ACC112 (cell line): ENCODE measurements at regions not wholly inside any gene's neighbourhood (a gene's known extent, or its start where the extent isn't known, plus 50 kb on each side); places are given as distances from the start of the nearest gene placed in this dataset.
A peak's percentile ranks its signal among the peaks of the same experiment; 100 is the strongest.

Source experiments
- H2AFZ ChIP-seq: fragments of 200-600 bp; sonication (generic); one replicate; pipeline ENCODE4 v1.6.0; 2017; ENCODE audit warnings: antibody characterized with exemption, low read length; ENCODE audit not compliant: unreplicated experiment
- H3K27ac ChIP-seq: fragments of 200-600 bp; sonication (generic); 2 replicates; pipeline ENCODE4 v1.5.1; 2014; ENCODE audit warnings: low read depth, mild to moderate bottlenecking, antibody characterized with exemption, low read length, moderate library complexity
- H3K27me3 ChIP-seq: fragments of 200-600 bp; sonication (generic); 2 replicates; pipeline ENCODE4 v1.6.1; 2014; ENCODE audit warnings: mild to moderate bottlenecking, antibody characterized with exemption, low read length, moderate library complexity, mixed read lengths; ENCODE audit not compliant: insufficient read depth
- H3K36me3 ChIP-seq: fragments of 200-600 bp; sonication (generic); 2 replicates; pipeline ENCODE4 v1.6.1; 2016; ENCODE audit warnings: mild to moderate bottlenecking, antibody characterized with exemption, low read length, moderate library complexity, mixed read lengths; ENCODE audit not compliant: insufficient read depth
- H3K4me1 ChIP-seq: fragments of 200-600 bp; sonication (generic); one replicate; pipeline ENCODE4 v1.6.1; 2016; ENCODE audit warnings: low read length, mixed read lengths; ENCODE audit not compliant: insufficient read depth, unreplicated experiment, control insufficient read depth
- H3K4me3 ChIP-seq: fragments of 200-600 bp; sonication (generic); 2 replicates; pipeline ENCODE4 v1.5.1; 2014; ENCODE audit warnings: mild to moderate bottlenecking, low read depth, low read length
- H3K79me2 ChIP-seq: fragments of 200-600 bp; sonication (generic); one replicate; pipeline ENCODE4 v1.6.0; 2016; ENCODE audit warnings: low read length; ENCODE audit not compliant: control insufficient read depth, unreplicated experiment, insufficient read depth

GRCh38 chr4:31053451-31053850 lies 333.3 kb downstream of the PCDH7 start:
- Histone ChIP-seq H3K4me1 (no peaks in the 10 kb centered on the region), H3K36me3 (no peaks in the 10 kb centered on the region), H3K79me2 (no peaks in the 10 kb centered on the region), H3K27ac (no peak overlapping the region), H2AFZ (no peak overlapping the region), H3K27me3 (no peaks in the 10 kb centered on the region), H3K4me3 (no peak overlapping the region)

- no peaks in the 10 kb centered on the region for H3K36me3 ChIP-seq
- H3K27ac ChIP-seq, result no peak overlapping the region
- H2AFZ ChIP-seq, result no peak overlapping the region
- no peak overlapping the region for H3K4me3 ChIP-seq
- no peaks in the 10 kb centered on the region for H3K27me3 ChIP-seq
- no peaks in the 10 kb centered on the region for H3K79me2 ChIP-seq
- peaks cover 5% of the 10 kb centered on the region for H3K4me1 ChIP-seq
Measured at GRCh38 chr4:31054295-31054694, 334.1 kb downstream of the PCDH7 start.

GRCh38 chr4:31058656-31059055 lies 338.5 kb downstream of the PCDH7 start:
- H2AFZ ChIP-seq, result no peak overlapping the region
- no peaks in the 10 kb centered on the region for H3K36me3 ChIP-seq
- H3K4me3 ChIP-seq, result no peak overlapping the region
- H3K4me1 ChIP-seq, result peaks cover 22% of the 10 kb centered on the region
- no peaks in the 10 kb centered on the region for H3K27me3 ChIP-seq
- no peaks in the 10 kb centered on the region for H3K79me2 ChIP-seq
- H3K27ac ChIP-seq, result no peak overlapping the region

- no peaks in the 10 kb centered on the region for H3K36me3 ChIP-seq
- H3K27ac ChIP-seq, result peak overlapping the region; percentile 41; the same call in 1 of the 2 replicates
- peaks cover 22% of the 10 kb centered on the region for H3K4me1 ChIP-seq
- no peak overlapping the region for H3K4me3 ChIP-seq
- H2AFZ ChIP-seq, result peak overlapping the region; percentile 6
- H3K79me2 ChIP-seq, result no peaks in the 10 kb centered on the region
- H3K27me3 ChIP-seq, result no peaks in the 10 kb centered on the region
Measured at GRCh38 chr4:31059753-31060522, 339.8 kb downstream of the PCDH7 start.

DNA sequence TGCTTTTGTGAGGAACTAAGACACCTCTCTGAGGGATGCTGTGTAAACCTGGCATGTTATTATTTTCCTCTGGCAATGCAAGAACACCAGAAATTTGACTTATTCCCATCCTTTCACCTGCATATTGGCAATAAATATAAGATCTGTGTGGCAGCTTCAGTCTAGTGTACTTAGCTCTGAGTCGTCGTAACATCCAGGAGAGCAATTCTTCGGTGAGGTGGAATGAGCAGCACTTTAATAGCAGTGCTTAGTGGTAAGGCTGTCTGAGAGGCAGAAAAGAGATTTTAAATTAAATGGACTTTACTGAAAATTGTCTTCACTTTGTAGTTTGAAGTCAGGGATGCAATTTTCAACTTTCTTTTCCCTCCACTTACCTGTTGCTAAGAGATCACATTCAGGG lies 344.9 kb downstream of the PCDH7 start:
- Histone ChIP-seq H3K27me3 (no peaks in the 10 kb centered on the region), H3K4me3 (no peak overlapping the region), H3K79me2 (no peaks in the 10 kb centered on the region), H3K27ac (no peak overlapping the region), H2AFZ (no peak overlapping the region), H3K4me1 (peaks cover 11% of the 10 kb centered on the region), H3K36me3 (no peaks in the 10 kb centered on the region)

GRCh38 chr4:31068257-31069075 lies 348.3 kb downstream of the PCDH7 start:
- no peaks in the 10 kb centered on the region for H3K4me1 ChIP-seq
- H3K27me3 ChIP-seq, result no peaks in the 10 kb centered on the region
- no peak overlapping the region for H3K4me3 ChIP-seq
- no peak overlapping the region for H2AFZ ChIP-seq
- H3K79me2 ChIP-seq, result no peaks in the 10 kb centered on the region
- H3K36me3 ChIP-seq, result no peaks in the 10 kb centered on the region
- H3K27ac ChIP-seq, result no peak overlapping the region

DNA sequence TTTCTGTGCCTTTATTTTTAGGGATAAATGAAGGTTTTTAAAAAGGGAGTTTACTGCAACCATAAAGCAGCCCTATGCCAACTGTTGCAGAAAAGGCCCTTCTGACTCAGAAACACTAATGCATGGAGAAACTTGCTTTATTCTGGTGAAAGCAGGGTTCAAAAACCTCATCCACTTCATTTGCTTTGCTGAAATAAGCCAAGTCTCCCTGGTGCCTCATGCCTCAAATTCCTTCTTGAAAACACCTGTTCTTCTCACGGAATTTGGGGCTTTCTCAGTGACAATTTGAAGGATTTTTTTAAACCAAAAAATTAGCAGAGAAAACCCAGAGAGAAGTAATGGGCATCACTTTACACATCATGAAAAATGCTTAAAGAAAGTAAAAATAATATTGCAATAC lies 349.0 kb downstream of the PCDH7 start:
- H3K79me2 ChIP-seq, result no peaks in the 10 kb centered on the region
- H3K4me1 ChIP-seq, result no peaks in the 10 kb centered on the region
- H2AFZ ChIP-seq, result no peak overlapping the region

GRCh38 chr4:31071508-31072486 lies 351.6 kb downstream of the PCDH7 start:
- Histone ChIP-seq H2AFZ (no peak overlapping the region), H3K79me2 (no peaks in the 10 kb centered on the region), H3K27ac (no peak overlapping the region), H3K36me3 (no peaks in the 10 kb centered on the region), H3K4me1 (no peaks in the 10 kb centered on the region), H3K4me3 (no peak overlapping the region), H3K27me3 (no peaks in the 10 kb centered on the region)

More for the DNA sequence above, 349.0 kb downstream of the PCDH7 start:
- Histone ChIP-seq H3K4me3 (no peak overlapping the region), H3K36me3 (no peaks in the 10 kb centered on the region), H3K27me3 (no peaks in the 10 kb centered on the region), H3K27ac (no peak overlapping the region)

- no peak overlapping the region for H2AFZ ChIP-seq
- no peak overlapping the region for H3K27ac ChIP-seq
- H3K27me3 ChIP-seq, result no peaks in the 10 kb centered on the region
- no peaks in the 10 kb centered on the region for H3K79me2 ChIP-seq
- H3K4me1 ChIP-seq, result peaks cover 8% of the 10 kb centered on the region
- H3K4me3 ChIP-seq, result no peak overlapping the region
- H3K36me3 ChIP-seq, result no peaks in the 10 kb centered on the region
Measured at GRCh38 chr4:31075969-31076368, 355.8 kb downstream of the PCDH7 start.

DNA sequence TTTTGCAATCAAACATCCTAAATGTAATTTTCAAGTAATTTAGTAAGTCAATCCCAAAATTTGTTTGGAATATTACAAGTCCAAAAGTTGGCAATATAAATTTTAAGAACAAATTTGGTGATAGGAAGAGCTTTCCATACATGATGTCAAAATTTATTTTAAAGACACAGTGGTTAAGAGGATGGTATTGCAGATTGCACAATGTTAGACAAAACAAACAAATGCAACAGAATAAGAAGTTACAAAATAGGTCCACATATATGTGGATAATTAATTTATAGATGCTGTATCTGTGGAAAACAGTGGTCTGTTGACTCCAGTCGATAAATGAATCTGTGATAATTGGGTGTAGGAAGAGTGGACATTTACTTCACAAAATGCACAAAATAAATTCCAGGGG lies 358.5 kb downstream of the PCDH7 start:
- Histone ChIP-seq H2AFZ (no peak overlapping the region), H3K27me3 (no peaks in the 10 kb centered on the region), H3K4me1 (peaks cover 15% of the 10 kb centered on the region), H3K79me2 (no peaks in the 10 kb centered on the region), H3K36me3 (no peaks in the 10 kb centered on the region), H3K4me3 (no peak overlapping the region), H3K27ac (no peak overlapping the region)
